CD14-positive monocyte (primary cell): ENCODE measurements at regions not wholly inside any gene's neighbourhood (a gene's known extent, or its start where the extent isn't known, plus 50 kb on each side); places are given as distances from the start of the nearest gene placed in this dataset.

ENCODE experiments used
- DNase-seq, 3 donors: peaks; one replicate each; pipeline ENCODE4 v3.0.0-alpha.2; 2011 to 2022
- H2AFZ ChIP-seq: 2 replicates; pipeline ENCODE4 v1.6.0; 2012; ENCODE audit warnings: mild to moderate bottlenecking, low read depth, low read length, inconsistent platforms; ENCODE audit not compliant: insufficient read depth, poor library complexity, severe bottlenecking
- H3K27ac ChIP-seq, 2 donors: 1 replicate in 1 of 2; 2 replicates in 1 of 2; pipeline ENCODE4 v1.5.1; 2012 to 2013; ENCODE audit warnings: low read length in 2 of 2, control low read depth in 1 of 2, inconsistent platforms in 1 of 2, low read depth in 1 of 2, mild to moderate bottlenecking in 1 of 2
- H3K27me3 ChIP-seq, 2 donors: one replicate each; pipeline versions ENCODE4 v1.6.0 to v1.6.1; 2011 to 2013; ENCODE audit warnings: low read length in 2 of 2; ENCODE audit not compliant: control insufficient read depth in 2 of 2, insufficient read depth in 2 of 2
- H3K36me3 ChIP-seq, 2 donors: replicated peaks in 1 of 2; 1 replicate in 1 of 2; 2 replicates in 1 of 2; pipeline versions ENCODE4 v1.5.1 to v1.6.1; 2012 to 2013; ENCODE audit warnings: low read length in 2 of 2, control low read depth in 1 of 2, inconsistent platforms in 1 of 2, mild to moderate bottlenecking in 1 of 2; ENCODE audit not compliant: insufficient read depth in 2 of 2, control insufficient read depth in 1 of 2
- H3K4me1 ChIP-seq, 2 donors: 1 replicate in 1 of 2; 2 replicates in 1 of 2; pipeline versions ENCODE4 v1.5.1 to v1.6.1; 2012 to 2013; ENCODE audit warnings: low read length in 2 of 2, control low read depth in 1 of 2, inconsistent platforms in 1 of 2, mild to moderate bottlenecking in 1 of 2, moderate library complexity in 1 of 2; ENCODE audit not compliant: insufficient read depth in 2 of 2, control insufficient read depth in 1 of 2
- H3K4me2 ChIP-seq: replicated peaks from 2 replicates; pipeline ENCODE3; 2012; ENCODE audit warnings: low read length, moderate library complexity, mild to moderate bottlenecking; ENCODE audit not compliant: poor library complexity, severe bottlenecking; ENCODE audit errors: extremely low read depth
- H3K4me3 ChIP-seq, 3 experiments: fragments of 200-600 bp in 1 of 3; sonication (generic) in 1 of 3; replicated peaks in 1 of 3; 1 replicate in 2 of 3; 2 replicates in 1 of 3; pipeline ENCODE4 v1.5.1; 2011 to 2013; ENCODE audit warnings: low read length in 3 of 3, mild to moderate bottlenecking in 3 of 3, control low read depth in 2 of 3, low read depth in 2 of 3, inconsistent platforms in 1 of 3, moderate library complexity in 1 of 3
- H3K79me2 ChIP-seq: 2 replicates; pipeline ENCODE4 v1.6.0; 2012; ENCODE audit warnings: mild to moderate bottlenecking, control low read depth, inconsistent platforms, low read length, moderate library complexity; ENCODE audit not compliant: insufficient read depth
- H3K9ac ChIP-seq: 2 replicates; pipeline ENCODE4 v1.6.0; 2017; ENCODE audit warnings: low read length, mild to moderate bottlenecking; ENCODE audit not compliant: insufficient read depth, poor library complexity, severe bottlenecking
- H3K9me3 ChIP-seq, 2 donors: replicated peaks in 1 of 2; 1 replicate in 1 of 2; 2 replicates in 1 of 2; pipeline versions ENCODE4 v1.5.1 to v1.6.1; 2012 to 2013; ENCODE audit warnings: low read length in 2 of 2, control low read depth in 1 of 2; ENCODE audit not compliant: control insufficient read depth in 1 of 2, insufficient read depth in 1 of 2
- H4K20me1 ChIP-seq: 2 replicates; pipeline ENCODE4 v1.6.0; 2012; ENCODE audit warnings: mild to moderate bottlenecking, low read length, control low read depth, moderate library complexity; ENCODE audit not compliant: insufficient read depth
- H3K27ac Mint-ChIP-seq, 7 donors: one replicate each; pipeline ENCODE4 v1.8.0; 2020; ENCODE audit warnings: mild to moderate bottlenecking in 7 of 7, mixed read lengths in 7 of 7, moderate library complexity in 6 of 7, inconsistent platforms in 2 of 7
- H3K27me3 Mint-ChIP-seq, 3 donors: one replicate each; pipeline ENCODE4 v1.8.0; 2021 to 2022; ENCODE audit warnings: low read depth in 3 of 3, mild to moderate bottlenecking in 3 of 3, mixed read lengths in 3 of 3, moderate library complexity in 3 of 3, inconsistent platforms in 1 of 3
- H3K36me3 Mint-ChIP-seq, 2 donors: one replicate each; pipeline ENCODE4 v1.8.0; 2020; ENCODE audit warnings: mixed read lengths in 2 of 2, inconsistent platforms in 1 of 2, mild to moderate bottlenecking in 1 of 2
- H3K4me1 Mint-ChIP-seq: one replicate; pipeline ENCODE4 v1.8.0; 2020; ENCODE audit warnings: mild to moderate bottlenecking, mixed read lengths
- H3K4me3 Mint-ChIP-seq, 2 donors: one replicate each; pipeline ENCODE4 v1.8.0; 2020; ENCODE audit warnings: mild to moderate bottlenecking in 2 of 2, mixed read lengths in 2 of 2, moderate library complexity in 1 of 2
- H3K9me3 Mint-ChIP-seq, 7 donors: one replicate each; pipeline ENCODE4 v1.8.0; 2020 to 2022; ENCODE audit warnings: mixed read lengths in 7 of 7, mild to moderate bottlenecking in 6 of 7, moderate library complexity in 6 of 7, inconsistent platforms in 2 of 7
- WGBS: methylation state at CpG from one replicate; pipeline ENCODE4 v1.1.5; 2013; ENCODE audit warnings: missing lambda C conversion rate; ENCODE audit not compliant: insufficient coverage; 5-methylcytosine and 5-hydroxymethylcytosine counted together
- intact Hi-C, 2 donors: fragments of 100-400 bp; cut with micrococcal nuclease; formaldehyde crosslinking; loops; one replicate each; pipeline versions ENCODE4 v1.15.0 to v1.15.1; 2023
- TF ChIP-seq, protein P1 (sequence below): fragments of 200-600 bp; IDR thresholded peaks from one replicate; pipeline ENCODE4 v1.8.0; 2022; ENCODE audit warnings: antibody characterized with exemption, mild to moderate bottlenecking

DNA sequence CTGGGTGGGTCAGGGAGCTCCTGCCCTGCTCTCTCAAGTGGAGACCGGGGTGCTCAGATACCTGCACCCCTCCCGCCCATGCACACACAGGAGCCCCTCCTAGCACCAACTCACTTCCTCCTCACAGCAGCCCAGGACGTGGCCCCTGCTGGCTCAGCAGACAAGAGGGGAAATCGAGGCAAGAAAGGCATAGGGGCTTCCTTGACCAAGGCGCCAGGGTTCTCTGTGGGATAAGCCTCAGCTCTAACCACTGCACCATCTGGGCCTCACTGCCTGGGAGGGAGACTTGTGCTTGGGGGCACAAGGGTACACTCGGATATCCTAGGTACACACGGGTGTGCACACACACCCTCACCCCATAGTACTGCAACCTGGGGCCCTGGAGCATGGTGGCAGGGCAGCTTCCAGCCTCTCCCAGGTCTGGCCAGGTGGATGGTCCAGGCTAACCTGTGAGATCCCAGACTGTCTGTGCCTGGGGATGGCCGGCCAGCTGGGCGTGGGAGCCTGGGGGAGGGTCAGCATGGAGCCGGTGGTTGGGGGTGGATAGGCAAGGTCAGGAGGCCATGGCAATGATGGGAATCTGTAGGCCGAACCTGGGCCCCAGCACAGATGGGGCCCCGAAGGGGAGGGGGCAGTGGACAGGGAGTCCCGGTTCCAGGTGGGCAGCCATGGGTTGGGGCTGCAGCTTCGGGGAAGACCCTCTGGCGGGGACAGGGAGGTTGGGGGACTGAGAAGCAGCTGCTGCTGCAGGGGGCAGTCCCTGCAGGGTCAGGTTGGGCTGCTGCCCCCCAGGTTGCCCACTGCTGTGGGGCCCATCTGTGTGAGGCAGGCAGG, 312.4 kb downstream of the TMEM121 start:
- Histone ChIP-seq H3K4me1 (no peaks in the 10 kb centered on the region), H3K27ac (no peak overlapping the region), H3K9me3 (no peaks in the 10 kb centered on the region), H3K4me3 (no peak overlapping the region), H3K4me2 (no peak overlapping the region), H3K36me3 (no peaks in the 10 kb centered on the region), H3K27me3 (no peaks in the 10 kb centered on the region), H3K79me2 (no peaks in the 10 kb centered on the region), H2AFZ (no peak overlapping the region), H4K20me1 (no peaks in the 10 kb centered on the region), H3K9ac (no peak overlapping the region)
- Mint-ChIP-seq H3K9me3 (no peaks in the 10 kb centered on the region), H3K4me1 (no peaks in the 10 kb centered on the region), H3K36me3 (no peaks in the 10 kb centered on the region), H3K4me3 (no peak overlapping the region), H3K27ac (no peak overlapping the region), H3K27me3 (peaks cover 0 to 2% (median 0%) of the 10 kb centered on the region in 3 donors)
- 87% methylated on average over 7 of the region's 15 CpGs for WGBS
- no peak for DNase-seq
- TF ChIP-seq, protein P1, sequence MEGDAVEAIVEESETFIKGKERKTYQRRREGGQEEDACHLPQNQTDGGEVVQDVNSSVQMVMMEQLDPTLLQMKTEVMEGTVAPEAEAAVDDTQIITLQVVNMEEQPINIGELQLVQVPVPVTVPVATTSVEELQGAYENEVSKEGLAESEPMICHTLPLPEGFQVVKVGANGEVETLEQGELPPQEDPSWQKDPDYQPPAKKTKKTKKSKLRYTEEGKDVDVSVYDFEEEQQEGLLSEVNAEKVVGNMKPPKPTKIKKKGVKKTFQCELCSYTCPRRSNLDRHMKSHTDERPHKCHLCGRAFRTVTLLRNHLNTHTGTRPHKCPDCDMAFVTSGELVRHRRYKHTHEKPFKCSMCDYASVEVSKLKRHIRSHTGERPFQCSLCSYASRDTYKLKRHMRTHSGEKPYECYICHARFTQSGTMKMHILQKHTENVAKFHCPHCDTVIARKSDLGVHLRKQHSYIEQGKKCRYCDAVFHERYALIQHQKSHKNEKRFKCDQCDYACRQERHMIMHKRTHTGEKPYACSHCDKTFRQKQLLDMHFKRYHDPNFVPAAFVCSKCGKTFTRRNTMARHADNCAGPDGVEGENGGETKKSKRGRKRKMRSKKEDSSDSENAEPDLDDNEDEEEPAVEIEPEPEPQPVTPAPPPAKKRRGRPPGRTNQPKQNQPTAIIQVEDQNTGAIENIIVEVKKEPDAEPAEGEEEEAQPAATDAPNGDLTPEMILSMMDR: no peak
- intact Hi-C loops: no loop called here

DNA sequence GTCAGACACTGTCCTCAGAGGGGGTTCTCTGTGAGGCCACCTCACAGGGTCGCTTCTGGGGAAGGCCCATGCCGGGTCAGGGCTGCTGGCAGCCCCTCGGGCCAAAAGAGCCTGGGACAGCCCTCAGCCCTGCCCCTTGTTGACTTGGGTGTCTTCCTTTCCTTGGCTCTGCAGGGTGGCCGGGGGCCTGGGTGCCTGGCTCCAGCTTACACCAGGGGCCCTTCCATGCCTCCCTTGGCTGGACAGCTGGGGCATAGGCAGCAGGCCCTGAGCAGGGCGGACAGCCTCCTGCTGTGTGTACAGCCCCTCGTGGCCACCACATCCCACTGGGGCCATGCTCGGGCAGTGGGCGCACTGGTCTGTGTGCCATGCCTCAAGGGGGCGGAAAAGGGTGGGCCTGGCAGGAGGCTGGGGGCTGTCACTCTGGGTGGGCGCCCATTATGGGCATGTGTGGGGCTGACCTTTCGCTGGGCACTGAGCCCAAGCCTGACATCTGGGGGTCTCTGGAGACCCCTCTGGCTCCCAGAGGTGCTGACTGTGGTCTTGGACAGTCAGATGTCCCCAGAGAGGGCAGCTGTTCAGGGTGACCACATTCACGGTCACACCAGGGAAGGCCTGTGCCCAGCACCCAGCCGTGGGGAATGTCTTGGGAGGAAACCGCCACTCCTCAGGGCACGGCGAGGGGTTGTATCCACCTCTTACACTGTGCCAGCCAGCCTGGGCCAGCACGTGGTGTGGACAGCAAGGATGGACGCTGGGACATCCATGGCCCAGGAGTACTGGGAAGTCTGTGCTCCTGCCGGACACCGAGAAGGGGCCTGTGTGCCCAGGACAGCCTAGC, 313.3 kb downstream of the TMEM121 start:
- Histone ChIP-seq H2AFZ (no peak overlapping the region), H3K9ac (no peak overlapping the region), H3K9me3 (no peaks in the 10 kb centered on the region), H4K20me1 (no peaks in the 10 kb centered on the region), H3K4me2 (no peak overlapping the region), H3K27ac (no peak overlapping the region), H3K79me2 (no peaks in the 10 kb centered on the region), H3K4me3 (no peak overlapping the region), H3K27me3 (no peaks in the 10 kb centered on the region), H3K4me1 (no peaks in the 10 kb centered on the region), H3K36me3 (no peaks in the 10 kb centered on the region)
- Mint-ChIP-seq H3K27me3 (peaks cover 0 to under 1% (median 0%) of the 10 kb centered on the region in 3 donors), H3K9me3 (no peaks in the 10 kb centered on the region), H3K36me3 (no peaks in the 10 kb centered on the region), H3K4me1 (no peaks in the 10 kb centered on the region), H3K27ac (no peak overlapping the region), H3K4me3 (no peak overlapping the region)
- intact Hi-C loops: no loop called here
- WGBS: 96% methylated on average over 19 of the region's 20 CpGs
- no peak for DNase-seq
- TF ChIP-seq, protein P1: no peak
